HCT116 (cell line): ENCODE measurements at regions not wholly inside any gene's neighbourhood (a gene's known extent, or its start where the extent isn't known, plus 50 kb on each side); places are given as distances from the start of the nearest gene placed in this dataset.

Experiments used
- ATAC-seq: fragments of 200-7000 bp; cut with Tn5 transposase; 2 replicates; pipeline ENCODE4 v1.9.1; 2020; ENCODE audit warnings: mild to moderate bottlenecking, moderate library complexity
- BruUV-seq: library from RNA; stranded (reverse); fragments of 400-500 nt; replicated peaks from 2 replicates; lab custom pipeline; 2021; lab: Mats Ljungman, UMichigan
- CTCF ChIA-PET: fragments of 300-600 bp; sonication (Branson Sonifier 250); formaldehyde crosslinking; loops from one replicate; lab custom pipeline; 2021; ENCODE audit warnings: antibody characterized with exemption; lab: Charles Lee
- POLR2A ChIA-PET: fragments of 300-600, 350-600 bp; sonication (Branson Sonifier 250); formaldehyde crosslinking; loops from one replicate; lab custom pipeline; 2021; ENCODE audit warnings: antibody characterized with exemption; lab: Charles Lee
- RAD21 ChIA-PET, 2 experiments: fragments of 300-600 bp; sonication (Branson Sonifier 250); formaldehyde crosslinking; loops; one replicate each; lab custom pipeline; 2023; ENCODE audit warnings: low total read pairs in 2 of 2; ENCODE audit not compliant: uncharacterized antibody in 2 of 2, unreplicated experiment in 2 of 2, low non-redundant PET in 1 of 2; lab: Charles Lee
- DNase-seq: peaks from one replicate; pipeline ENCODE4 v3.0.0-alpha.2; 2010; ENCODE audit warnings: low read depth, low spot score
- H2AFZ ChIP-seq: fragments of 200-600 bp; shearing (Covaris generic), sonication (generic); 2 replicates; pipeline ENCODE4 v1.6.1; 2017; ENCODE audit warnings: low read depth, mixed run types, mixed read lengths, antibody characterized with exemption, low read length; ENCODE audit not compliant: poor library complexity, severe bottlenecking
- H3K27ac ChIP-seq: 2 replicates; pipeline ENCODE4 v1.5.1; 2012; ENCODE audit warnings: low read depth, low read length
- H3K27me3 ChIP-seq: fragments of 200-600 bp; sonication (generic); 2 replicates; pipeline ENCODE4 v1.6.1; 2016; ENCODE audit warnings: mixed run types, low read length, mixed read lengths; ENCODE audit not compliant: insufficient read depth
- H3K36me3 ChIP-seq, 2 experiments: fragments of 200-500 bp in 1 of 2; fragments of 200-600 bp in 1 of 2; sonication (Bioruptor generic) in 1 of 2; sonication (generic) in 1 of 2; 2 replicates each; pipeline versions ENCODE4 v1.5.1 to v1.6.1; 2014 to 2016; ENCODE audit warnings: low read length in 2 of 2, inconsistent platforms in 1 of 2, mixed read lengths in 1 of 2, mixed run types in 1 of 2; ENCODE audit not compliant: insufficient read depth in 2 of 2, control insufficient read depth in 1 of 2
- H3K4me1 ChIP-seq, 2 experiments: fragments of 200-600 bp in 1 of 2; sonication (generic) in 1 of 2; 2 replicates each; pipeline versions ENCODE4 v1.5.1 to v1.6.1; 2012 to 2017; ENCODE audit warnings: low read length in 2 of 2, inconsistent platforms in 1 of 2, mild to moderate bottlenecking in 1 of 2, mixed read lengths in 1 of 2, mixed run types in 1 of 2, moderate library complexity in 1 of 2; ENCODE audit not compliant: insufficient read depth in 2 of 2, control insufficient read depth in 1 of 2
- H3K4me2 ChIP-seq: fragments of 200-600 bp; sonication (generic); 2 replicates; pipeline ENCODE4 v1.6.1; 2017; ENCODE audit warnings: mixed run types, low read length, mixed read lengths
- H3K4me3 ChIP-seq, 2 experiments: fragments of 200-600 bp in 1 of 2; sonication (generic) in 1 of 2; replicated peaks in 1 of 2; 2 replicates each; pipeline ENCODE4 v1.5.1; 2011 to 2016; ENCODE audit warnings: low read length in 2 of 2, control low read depth in 1 of 2, low read depth in 1 of 2, mild to moderate bottlenecking in 1 of 2, mixed read lengths in 1 of 2, mixed run types in 1 of 2
- H3K79me2 ChIP-seq: fragments of 200-600 bp; sonication (generic); 2 replicates; pipeline ENCODE4 v1.6.1; 2017; ENCODE audit warnings: mild to moderate bottlenecking, mixed run types, low read length, moderate library complexity, mixed read lengths; ENCODE audit not compliant: insufficient read depth
- H3K9ac ChIP-seq: fragments of 200-600 bp; sonication (generic); 2 replicates; pipeline ENCODE4 v1.6.1; 2016; ENCODE audit warnings: low read length, mixed read lengths
- H3K9me2 ChIP-seq: fragments of 200-600 bp; sonication (generic), shearing (Covaris generic); 2 replicates; pipeline ENCODE4 v1.6.1; 2017; ENCODE audit warnings: mixed run types, mild to moderate bottlenecking, moderate library complexity; ENCODE audit not compliant: insufficient read depth
- H3K9me3 ChIP-seq, 2 experiments: fragments of 200-500 bp in 1 of 2; fragments of 200-600 bp in 1 of 2; sonication (Bioruptor generic) in 1 of 2; sonication (generic) in 1 of 2; 2 replicates each; pipeline ENCODE4 v1.6.1; 2014 to 2017; ENCODE audit warnings: low read length in 2 of 2, mixed read lengths in 2 of 2, inconsistent platforms in 1 of 2, low read depth in 1 of 2, mild to moderate bottlenecking in 1 of 2, mixed run types in 1 of 2, moderate library complexity in 1 of 2; ENCODE audit not compliant: control insufficient read depth in 1 of 2, insufficient read depth in 1 of 2
- H4K20me1 ChIP-seq: fragments of 200-600 bp; sonication (generic), shearing (Covaris generic); 2 replicates; pipeline ENCODE4 v1.6.1; 2017; ENCODE audit warnings: mixed run types, mild to moderate bottlenecking, moderate library complexity; ENCODE audit not compliant: insufficient read depth
- ATF3 ChIP-seq: IDR thresholded peaks from 2 replicates; pipeline ENCODE4 v1.6.1; 2012
- CEBPB ChIP-seq: IDR thresholded peaks from 2 replicates; pipeline ENCODE4 v1.6.1; 2012; ENCODE audit warnings: low read depth
- ELF1 ChIP-seq: IDR thresholded peaks from 2 replicates; pipeline ENCODE4 v1.6.1; 2012; ENCODE audit warnings: low read depth, borderline replicate concordance
- FOSL1 ChIP-seq: IDR thresholded peaks from 2 replicates; pipeline ENCODE4 v1.6.1; 2012; ENCODE audit warnings: low read depth
- POLR2AphosphoS5 ChIP-seq: IDR thresholded peaks from 2 replicates; pipeline ENCODE4 v1.6.1; 2011; ENCODE audit warnings: mild to moderate bottlenecking, low read depth, low read length, moderate library complexity
- RAD21 ChIP-seq: IDR thresholded peaks from 2 replicates; pipeline ENCODE4 v1.6.1; 2012; ENCODE audit warnings: low read depth, mild to moderate bottlenecking
- YY1 ChIP-seq: IDR thresholded peaks from 2 replicates; pipeline ENCODE4 v1.6.1; 2011; ENCODE audit warnings: low read length, low read depth, moderate library complexity, mild to moderate bottlenecking; ENCODE audit not compliant: insufficient replicate concordance; ENCODE audit errors: extremely low read depth
- intact Hi-C: fragments of 100-400 bp; cut with micrococcal nuclease; formaldehyde crosslinking; loops from 2 replicates; pipeline ENCODE4 v1.10.0; 2022
- TF ChIP-seq, protein P1 (sequence below): IDR thresholded peaks from 2 replicates; pipeline ENCODE4 v1.6.1; 2012
- TF ChIP-seq, protein P2 (sequence below): IDR thresholded peaks from 2 replicates; pipeline ENCODE4 v1.6.1; 2011; ENCODE audit warnings: mild to moderate bottlenecking, low read length, moderate library complexity; ENCODE audit not compliant: insufficient replicate concordance; ENCODE audit errors: extremely low read depth

DNA sequence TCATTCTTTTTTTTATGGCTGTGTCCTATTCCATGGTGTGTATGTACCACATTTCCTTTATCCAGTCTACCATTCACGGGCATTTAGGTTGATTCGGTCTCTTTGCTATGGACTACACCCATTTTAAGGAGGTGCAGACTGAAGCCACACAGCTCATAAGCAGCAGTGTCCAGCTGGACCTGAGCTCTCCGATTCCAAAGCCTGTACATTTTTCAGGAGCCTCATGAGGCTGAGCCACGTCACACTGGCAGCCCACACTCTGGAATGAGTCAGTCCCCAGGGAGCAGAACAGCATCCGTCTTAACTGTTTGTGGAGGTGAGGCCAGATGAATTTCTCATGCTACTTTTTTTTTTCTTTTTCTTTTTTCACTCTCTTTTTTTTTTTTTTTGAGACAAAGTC lies 116.1 kb downstream of the C16orf95 start:
- no peaks in the 10 kb centered on the region for H3K79me2 ChIP-seq
- H3K9me3 ChIP-seq, result no peaks in the 10 kb centered on the region
- intact Hi-C loops, result loop anchor here (5.0 kb wide), 2 partner anchors 436 to 639 kb away; no protein-coding TSS in a partner anchor
- no peak for ATAC-seq
- POLR2A ChIA-PET, result interaction anchor here (0.6 kb wide), 1 partner anchor 77 kb away, joined by 3 read pairs; no protein-coding TSS in a partner anchor
- no peak for TF ChIP-seq ATF3
- TF ChIP-seq, all 23 proteins: peak for 0
- Histone ChIP-seq H3K27ac (no peak overlapping the region), H2AFZ (no peak overlapping the region), H3K36me3 (no peaks in the 10 kb centered on the region), H3K9me2 (no peaks in the 10 kb centered on the region), H4K20me1 (no peaks in the 10 kb centered on the region), H3K4me1 (peaks cover 2 to 15% of the 10 kb centered on the region in 2 experiments; a peak in 3 of 4 replicates), H3K4me2 (no peak overlapping the region), H3K4me3 (no peak overlapping the region), H3K9ac (no peak overlapping the region), H3K27me3 (no peaks in the 10 kb centered on the region)
- ChIA-PET CTCF (interaction anchor here (0.8 to 3.7 kb wide), 5 partner anchors 34 to 435 kb away, joined by 3 to 39 read pairs (median 3); no protein-coding TSS in a partner anchor), RAD21 (no interaction called here)
- no TSS peak for BruUV-seq
- DNase-seq, result no peak

DNA sequence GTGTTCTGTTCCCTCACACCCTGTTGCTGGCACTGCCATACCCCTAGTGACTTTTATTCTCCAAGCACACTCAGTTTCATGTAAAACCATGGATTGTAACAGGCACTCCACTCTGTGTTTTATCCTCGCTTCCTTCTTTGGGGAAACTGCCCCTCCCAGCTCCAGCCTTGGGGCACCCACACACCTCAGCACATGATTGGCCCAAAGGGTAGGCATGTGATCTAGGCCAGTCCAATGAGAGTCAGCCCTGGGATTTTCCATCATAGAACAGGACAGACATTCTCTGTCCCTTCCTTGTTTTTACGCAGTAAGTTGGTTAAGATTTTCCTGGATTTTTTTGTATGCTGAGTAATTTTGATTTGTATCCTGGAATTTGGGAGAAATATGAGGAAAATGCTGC lies 115.4 kb downstream of the C16orf95 start:
- Histone ChIP-seq H4K20me1 (no peaks in the 10 kb centered on the region), H3K9me3 (no peaks in the 10 kb centered on the region), H3K4me1 (peaks cover 2 to 20% of the 10 kb centered on the region in 2 experiments; a peak in 3 of 4 replicates), H3K79me2 (no peaks in the 10 kb centered on the region), H3K27me3 (no peaks in the 10 kb centered on the region), H2AFZ (no peak overlapping the region), H3K4me3 (no peak overlapping the region), H3K9ac (no peak overlapping the region), H3K36me3 (no peaks in the 10 kb centered on the region), H3K9me2 (no peaks in the 10 kb centered on the region), H3K4me2 (no peak overlapping the region), H3K27ac (no peak overlapping the region)
- intact Hi-C loops, result loop anchor here (5.0 kb wide), 2 partner anchors 436 to 639 kb away; no protein-coding TSS in a partner anchor
- ChIA-PET RAD21 (interaction anchor here (1.8 to 2.5 kb wide), 2 partner anchors 77 kb away, joined by 6 to 12 read pairs; no protein-coding TSS in a partner anchor), POLR2A (interaction anchor here (0.6 kb wide), 1 partner anchor 76 kb away, joined by 3 read pairs; no protein-coding TSS in a partner anchor), CTCF (interaction anchor here (1.8 to 3.7 kb wide), 5 partner anchors 56 to 638 kb away, joined by 5 to 39 read pairs (median 9); no protein-coding TSS in a partner anchor)
- BruUV-seq, result no TSS peak
- TF ChIP-seq, protein P1, sequence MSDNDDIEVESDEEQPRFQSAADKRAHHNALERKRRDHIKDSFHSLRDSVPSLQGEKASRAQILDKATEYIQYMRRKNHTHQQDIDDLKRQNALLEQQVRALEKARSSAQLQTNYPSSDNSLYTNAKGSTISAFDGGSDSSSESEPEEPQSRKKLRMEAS, result no peak
- TF ChIP-seq POLR2AphosphoS5 (no peak), CEBPB (no peak), ELF1 (no peak), RAD21 (no peak), YY1 (no peak), FOSL1 (no peak)
- TF ChIP-seq, protein P2, sequence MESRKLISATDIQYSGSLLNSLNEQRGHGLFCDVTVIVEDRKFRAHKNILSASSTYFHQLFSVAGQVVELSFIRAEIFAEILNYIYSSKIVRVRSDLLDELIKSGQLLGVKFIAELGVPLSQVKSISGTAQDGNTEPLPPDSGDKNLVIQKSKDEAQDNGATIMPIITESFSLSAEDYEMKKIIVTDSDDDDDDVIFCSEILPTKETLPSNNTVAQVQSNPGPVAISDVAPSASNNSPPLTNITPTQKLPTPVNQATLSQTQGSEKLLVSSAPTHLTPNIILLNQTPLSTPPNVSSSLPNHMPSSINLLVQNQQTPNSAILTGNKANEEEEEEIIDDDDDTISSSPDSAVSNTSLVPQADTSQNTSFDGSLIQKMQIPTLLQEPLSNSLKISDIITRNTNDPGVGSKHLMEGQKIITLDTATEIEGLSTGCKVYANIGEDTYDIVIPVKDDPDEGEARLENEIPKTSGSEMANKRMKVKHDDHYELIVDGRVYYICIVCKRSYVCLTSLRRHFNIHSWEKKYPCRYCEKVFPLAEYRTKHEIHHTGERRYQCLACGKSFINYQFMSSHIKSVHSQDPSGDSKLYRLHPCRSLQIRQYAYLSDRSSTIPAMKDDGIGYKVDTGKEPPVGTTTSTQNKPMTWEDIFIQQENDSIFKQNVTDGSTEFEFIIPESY, result no peak
- ATAC-seq (no peak), DNase-seq (no peak)
